ENCODE measurements at regions not wholly inside any gene's neighbourhood (a gene's known extent, or its start where the extent isn't known, plus 50 kb on each side); places are given as distances from the start of the nearest gene placed in this dataset.
"Not testable (repeated sequence)": the region's sequence is repeated elsewhere in the genome, so short reads cannot be mapped to it uniquely, and the experiment has no call there.

DNA sequence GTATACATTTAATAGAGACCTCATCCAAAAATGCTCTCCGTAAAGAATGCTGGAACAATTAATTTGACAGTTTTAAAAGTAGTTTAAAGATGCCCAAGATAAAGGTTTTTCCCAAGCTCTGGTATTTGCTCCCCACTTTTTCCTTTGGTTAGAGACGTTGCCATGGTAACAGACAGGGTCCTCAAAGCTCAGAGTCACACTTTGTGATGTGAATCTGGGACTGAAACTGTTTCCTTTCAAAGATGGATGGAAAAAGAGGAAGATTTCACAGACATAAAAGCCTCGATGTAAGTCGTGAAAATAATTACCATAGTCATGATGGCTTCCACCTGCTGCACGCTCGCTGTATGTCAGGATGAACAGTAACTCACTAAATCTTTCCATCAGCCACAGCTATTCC is 229.5 kb downstream of the MSX2 start:
- DNase-seq, result no peak

DNA sequence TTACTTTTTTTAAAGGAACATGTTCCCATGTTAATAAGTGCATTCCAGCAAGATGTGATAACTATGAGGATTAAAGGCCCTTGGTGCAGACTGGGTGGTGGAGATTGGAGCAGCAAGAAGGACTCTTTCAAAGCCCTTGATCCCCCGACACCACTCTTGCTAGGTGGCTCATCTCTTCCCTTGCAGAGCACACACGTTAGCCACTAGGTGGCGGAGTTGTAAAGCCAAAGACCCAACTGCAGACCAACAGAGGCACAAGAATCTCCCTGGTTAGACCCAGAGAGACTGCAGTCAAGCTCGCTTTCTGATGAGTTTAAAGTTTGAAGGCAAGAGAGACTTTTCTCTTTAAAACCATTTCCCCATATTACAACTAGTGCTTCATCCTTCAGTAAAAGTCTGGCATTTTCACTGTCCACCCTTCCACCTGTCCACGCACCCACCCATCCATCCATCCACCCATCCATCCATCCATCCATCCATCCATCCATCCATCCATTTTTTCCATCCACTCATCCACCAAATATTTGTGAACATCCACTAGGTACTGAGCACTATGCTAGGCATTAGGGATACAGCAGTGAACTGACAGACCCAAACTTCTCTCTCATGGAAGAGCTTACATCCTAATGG is 226.9 kb downstream of the MSX2 start:
- DNase-seq, result peak; percentile 30

DNA sequence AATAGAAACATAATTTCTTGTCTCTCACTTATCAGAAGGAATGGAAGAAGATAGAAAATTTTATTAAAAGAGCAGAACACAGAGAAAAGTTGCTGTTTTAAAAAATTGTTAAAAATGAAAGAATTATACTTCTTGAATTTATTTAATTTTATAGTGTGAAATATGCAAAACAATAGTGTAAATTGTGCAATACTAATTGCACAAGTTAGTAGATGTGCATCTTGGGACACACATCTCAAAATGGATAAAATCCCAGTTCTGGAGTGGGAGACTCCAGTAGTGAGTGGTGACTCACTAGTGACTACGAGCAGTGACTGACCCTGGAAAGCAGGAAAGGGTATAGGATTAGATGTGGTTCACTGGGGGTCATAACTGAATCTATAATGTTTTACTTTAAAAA is 223.2 kb downstream of the MSX2 start:
- DNase-seq, result no peak

DNA sequence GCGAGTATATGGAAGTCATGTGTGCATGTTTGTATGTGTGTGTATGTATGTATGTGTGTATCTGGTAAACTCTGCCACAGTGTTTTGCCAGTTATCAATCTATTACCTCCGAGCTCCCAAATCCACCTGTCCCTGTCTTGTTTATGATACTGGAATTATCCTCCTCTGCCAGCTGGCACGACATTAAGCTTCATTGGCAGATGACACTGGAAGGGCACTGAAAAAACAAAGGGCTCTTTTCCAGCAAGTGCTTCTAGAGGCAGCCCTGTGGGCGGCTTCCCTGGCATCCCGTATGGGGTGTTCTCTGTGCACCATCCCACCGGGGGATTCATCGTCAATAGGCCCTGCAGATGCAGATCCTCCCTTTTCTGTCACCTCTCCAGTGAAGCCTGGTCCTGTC is 221.5 kb downstream of the MSX2 start:
- DNase-seq, result no peak

DNA sequence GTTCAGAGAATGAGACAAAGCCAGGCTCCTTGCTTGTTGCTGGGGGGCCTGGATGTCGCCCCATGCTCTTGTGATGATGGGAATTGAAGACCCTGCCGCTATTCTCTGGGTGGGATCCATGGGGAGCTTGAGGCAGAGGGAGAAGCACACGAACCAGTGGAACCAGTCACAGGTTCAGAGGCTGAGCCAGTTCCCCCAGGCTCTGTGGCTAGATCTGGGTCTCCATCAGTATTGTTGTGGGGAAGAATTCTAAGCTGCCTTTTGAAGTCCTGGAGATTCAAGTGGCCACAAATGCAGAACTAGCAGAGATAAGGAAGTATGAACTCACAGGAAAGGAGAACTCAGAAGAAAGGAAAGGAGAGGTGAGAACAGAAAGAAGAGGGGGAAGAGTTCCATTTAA is 219.4 kb downstream of the MSX2 start:
- no peak for DNase-seq

DNA sequence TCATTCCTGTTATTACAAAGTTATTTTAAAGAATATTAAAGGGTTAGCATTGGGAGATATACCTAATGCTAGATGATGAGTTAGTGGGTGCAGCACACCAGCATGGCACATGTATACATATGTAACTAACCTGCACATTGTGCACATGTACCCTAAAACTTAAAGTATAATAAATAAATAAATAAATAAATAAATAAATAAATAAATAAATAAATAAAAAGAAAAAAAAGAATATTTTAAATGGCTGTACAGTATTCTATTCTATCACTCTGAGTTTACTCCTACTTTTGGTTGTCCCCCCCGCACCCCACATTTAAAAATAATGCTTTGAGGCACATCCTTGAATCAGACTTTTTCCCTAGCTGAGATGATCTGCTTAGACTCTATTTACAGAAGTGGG is 218.6 kb downstream of the MSX2 start:
- not testable (repeated sequence) for DNase-seq

DNA sequence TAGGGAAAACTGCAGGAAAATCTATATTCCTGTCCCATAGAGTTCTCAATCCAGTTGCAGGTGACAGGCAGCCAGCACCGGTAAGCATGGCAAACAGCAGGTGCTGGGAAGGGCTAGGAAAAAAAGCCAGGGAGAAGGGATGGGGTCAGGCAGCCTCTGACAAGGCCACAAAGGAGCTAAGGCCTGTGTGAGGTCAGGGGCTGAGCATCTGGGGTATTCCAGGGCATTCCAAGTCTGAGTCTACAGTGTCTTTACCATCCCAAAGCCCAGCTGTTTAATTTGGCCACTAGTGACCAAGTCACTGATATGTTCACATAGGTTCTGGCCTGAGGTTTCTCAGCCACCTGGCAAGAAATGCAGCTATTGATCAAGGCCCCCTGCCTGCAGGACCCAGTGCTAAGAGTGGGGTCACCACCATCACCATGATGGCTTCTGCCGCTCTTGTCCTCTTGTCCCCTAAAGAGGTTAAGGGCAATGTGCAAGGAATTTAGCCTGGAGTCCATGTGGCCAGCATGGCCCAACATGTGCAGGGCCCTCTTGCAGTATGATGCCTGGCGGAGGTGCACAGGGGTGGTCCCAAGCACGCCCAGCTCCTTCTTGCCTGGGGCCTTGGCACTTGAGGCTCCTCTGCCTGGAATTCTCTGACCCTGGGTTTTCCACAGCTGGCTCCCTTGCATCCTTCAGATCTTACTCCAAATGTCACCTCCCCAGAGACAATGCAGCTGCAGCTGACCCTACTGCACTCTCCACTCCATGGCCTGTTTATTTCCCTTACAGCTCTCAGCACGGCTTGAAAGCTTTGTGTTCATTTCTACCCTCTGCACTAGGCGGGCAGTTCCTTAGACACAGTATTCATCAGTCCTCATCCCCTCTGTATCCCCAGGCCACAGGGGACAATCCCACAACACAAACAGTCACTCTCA is 213.1 kb downstream of the MSX2 start:
- DNase-seq, result no peak

DNA sequence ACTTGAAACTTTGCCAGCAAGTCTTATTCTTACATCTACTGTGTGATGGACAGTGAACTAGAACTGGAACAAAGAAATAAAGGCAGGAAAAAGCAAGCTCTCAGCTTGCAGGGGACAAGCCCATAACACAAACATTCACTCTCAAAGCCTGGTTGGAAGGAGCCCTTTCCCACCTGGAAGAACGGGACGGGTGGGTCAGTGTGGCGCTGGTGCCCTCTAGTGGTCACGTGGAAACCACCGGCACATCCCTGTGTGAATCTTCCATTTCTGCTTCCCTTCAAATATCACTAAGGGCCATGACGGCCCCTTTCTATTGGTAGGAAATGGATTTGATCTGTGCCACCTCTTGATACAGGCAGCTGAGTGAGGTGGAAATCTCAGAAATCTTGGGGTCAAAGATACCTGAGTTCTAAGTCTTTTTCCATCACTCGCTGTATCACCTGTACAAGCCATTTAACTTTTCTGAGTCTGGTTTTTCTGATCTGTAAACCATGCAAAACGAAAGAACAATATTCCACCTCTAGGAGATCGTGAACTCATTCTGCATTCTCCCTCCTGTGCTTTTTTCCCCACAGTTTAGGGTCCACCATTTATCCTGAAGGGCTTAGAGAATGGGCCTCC is 211.6 kb downstream of the MSX2 start:
- no peak for DNase-seq

DNA sequence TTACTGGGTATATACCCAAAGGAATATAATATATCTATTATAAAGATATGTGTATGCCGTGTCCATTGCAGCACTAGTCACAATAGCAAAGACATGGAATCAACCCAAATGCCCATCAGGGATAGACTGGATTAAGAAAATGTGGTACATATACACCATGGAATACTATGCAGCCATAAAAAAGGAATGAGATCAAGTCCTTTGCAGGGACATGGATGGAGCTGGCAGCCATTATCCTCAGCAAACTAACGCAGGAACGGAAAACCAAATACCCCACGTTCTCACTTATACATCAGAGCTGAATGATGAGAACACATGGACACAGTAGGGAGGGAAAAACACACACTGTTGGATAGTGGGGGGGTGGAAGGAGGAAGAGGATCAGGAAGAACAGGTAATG is 206.7 kb downstream of the MSX2 start:
- not testable (repeated sequence) for DNase-seq

DNA sequence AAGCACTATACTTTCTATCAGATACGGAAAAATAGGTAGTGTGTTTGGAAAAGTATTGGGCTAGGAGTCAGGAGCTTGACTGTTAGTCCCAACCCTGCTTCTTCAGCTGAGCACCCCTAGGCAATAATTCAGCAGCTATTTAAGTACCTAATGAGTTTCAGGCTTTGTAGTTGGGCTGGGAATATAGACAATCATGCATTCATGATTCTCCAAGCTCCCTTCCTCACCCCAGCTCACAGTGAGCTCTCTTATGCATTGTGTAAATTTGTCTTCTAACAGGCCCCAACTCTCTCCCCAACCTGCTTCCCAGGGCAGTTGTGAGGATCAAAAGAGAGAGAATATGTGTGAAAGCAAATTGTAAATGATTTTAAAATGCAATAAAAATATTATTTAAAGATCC is 201.2 kb downstream of the MSX2 start:
- DNase-seq, result no peak

DNA sequence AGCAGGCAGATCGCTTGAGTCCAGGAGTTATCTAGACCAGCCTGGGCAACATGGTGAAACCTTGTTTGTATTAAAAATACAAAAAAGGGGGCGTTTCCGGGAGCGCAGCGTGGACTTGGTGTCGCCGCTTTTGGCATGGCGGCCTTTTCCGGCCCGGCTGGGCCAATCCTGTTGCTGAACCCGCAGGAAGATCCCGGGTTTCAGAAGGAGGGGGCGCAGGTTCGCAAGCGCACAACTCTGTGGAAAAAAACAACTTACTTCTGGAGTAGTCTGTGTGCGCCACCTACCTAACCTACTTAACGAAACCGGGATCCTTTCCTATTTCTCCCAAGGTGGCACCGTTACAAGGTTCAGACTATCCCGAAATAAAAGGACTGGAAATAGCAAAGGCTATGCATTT is 198.6 kb downstream of the MSX2 start:
- DNase-seq, result no peak

DNA sequence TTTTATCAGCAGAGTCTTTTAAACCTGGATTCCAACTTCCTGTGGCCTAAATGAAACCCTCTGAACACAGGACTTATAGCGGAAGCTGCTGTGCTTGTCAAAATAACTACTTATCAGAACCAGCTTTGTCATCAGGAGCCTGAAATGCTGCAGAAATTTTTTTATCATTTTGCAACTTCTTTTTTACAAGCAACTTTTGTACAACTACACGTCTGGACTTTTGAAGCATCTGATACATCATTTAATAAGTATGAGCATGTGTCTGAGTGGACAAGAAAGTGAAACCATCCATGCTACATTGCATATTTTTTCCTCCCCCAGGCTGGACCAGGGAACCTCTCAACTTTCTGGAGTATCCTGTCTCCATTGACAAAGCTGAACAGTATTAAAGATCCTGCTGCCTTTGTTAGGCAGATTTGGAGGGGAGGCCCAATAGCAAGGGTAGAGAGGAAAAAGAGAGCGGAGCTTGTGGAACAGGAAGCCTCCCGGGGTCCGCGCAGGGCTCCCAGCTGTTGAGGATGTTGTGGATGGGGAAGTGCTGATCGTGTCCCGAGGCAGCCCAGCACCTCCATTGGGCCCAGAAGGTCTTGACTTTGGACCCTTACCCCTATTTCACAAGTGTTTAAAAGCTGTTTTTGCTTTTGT is 196.6 kb downstream of the MSX2 start:
- DNase-seq, result no peak

DNA sequence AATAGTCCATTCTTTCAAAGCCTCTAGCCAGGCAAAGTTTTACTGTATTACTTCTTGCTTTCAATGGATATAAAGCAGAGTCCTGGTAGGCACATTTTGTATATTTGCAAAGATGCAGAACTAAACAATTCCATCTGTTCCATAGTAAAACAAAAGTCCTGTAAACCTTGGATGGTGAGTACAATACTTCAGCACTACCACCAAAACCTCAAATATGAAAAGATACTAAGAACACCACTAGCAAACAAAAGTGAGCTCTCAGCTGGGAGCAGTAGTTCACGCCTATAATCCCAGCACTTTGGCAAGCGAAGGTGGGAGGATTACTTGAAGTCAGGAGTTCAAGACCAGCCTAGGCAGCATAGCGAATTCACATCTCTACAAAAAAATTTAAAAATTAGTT is 195.0 kb downstream of the MSX2 start:
- DNase-seq, result no peak

DNA sequence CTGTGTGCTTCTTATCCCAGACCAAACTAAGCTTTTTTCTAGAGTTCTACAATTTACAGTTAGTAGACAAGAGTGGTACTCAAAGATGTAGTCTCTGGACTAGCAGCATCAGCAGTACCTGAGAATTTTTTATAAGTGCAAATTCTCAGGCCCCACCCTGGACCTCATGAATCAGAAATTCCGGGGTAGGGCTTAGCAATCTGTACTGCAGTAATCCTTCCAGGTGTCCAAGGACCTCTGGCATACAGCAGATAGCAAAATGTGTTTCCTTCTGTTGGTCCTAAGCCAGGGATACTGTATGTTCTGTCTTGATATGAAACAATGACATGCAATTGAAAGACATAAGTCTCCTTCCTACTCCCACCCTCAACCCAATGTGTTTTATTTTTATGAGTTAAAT is 194.3 kb downstream of the MSX2 start:
- DNase-seq, result no peak

DNA sequence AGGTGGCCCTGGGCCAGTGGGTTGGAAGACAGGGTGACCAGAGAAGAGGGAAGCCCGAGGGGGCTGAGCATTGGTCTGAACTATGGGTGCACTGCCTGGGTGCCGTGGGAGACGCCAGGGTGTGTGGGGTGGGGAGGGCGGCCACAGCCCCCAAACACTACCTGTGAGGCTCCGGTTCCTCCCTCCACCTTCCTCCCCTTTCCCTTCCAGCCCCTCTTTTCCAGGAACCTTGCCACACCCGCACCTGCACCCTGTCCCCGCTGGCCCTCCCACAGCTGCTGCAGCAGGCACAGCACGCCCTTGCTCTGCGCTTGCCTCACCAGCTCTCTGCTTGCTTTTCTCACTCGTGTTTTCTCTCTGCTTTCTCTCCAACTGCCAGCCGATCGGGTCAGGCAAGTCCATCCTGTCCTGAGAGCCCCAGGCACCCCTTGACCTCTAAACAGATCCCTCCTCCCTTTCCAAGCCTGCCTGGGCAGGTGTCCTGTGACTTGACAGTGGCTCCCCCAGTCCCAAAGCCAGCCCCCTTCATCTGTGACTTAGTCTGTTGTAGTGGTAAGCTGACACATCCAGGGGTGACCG is 193.7 kb downstream of the MSX2 start:
- DNase-seq, result no peak

DNA sequence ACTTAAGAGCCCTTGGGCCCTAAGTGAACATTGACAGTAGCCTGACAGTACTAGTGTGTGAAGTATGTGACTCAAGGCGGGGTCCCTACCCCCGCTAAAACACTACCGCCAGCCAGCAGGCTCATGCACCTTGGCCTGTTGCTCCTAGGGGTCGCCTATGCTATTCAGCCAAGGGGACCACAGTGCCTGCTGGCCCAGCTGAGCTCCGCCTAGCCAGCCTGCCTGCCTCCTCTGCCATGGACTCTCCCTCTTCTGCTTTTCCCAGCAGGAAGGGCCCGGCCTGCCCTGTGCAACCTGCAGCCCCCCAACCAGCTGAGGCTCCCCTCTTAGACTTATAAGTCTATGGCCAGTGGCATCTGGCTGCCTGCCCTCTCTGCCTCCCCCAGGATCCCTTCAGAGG is 193.1 kb downstream of the MSX2 start:
- DNase-seq, result not testable (repeated sequence)

DNA sequence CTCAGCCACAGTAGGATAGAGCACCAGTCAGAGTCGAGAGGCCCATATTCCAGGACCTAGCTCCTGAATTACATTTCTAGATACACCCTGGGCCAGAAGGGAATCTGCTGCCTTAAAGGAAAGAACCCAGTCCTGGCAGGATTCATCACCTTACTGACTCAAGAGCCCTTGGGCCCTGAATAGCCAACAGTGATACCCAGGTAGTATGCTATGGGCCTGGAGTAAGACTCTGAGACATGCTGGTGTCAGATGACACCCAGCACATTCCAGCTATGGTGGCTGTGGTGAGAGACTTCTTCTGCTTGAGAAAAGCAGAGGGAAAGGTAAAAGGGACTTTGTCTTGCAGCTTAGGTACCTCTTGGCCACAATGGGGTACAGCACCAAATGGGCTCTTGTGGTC is 192.5 kb downstream of the MSX2 start:
- DNase-seq, result not testable (repeated sequence)

DNA sequence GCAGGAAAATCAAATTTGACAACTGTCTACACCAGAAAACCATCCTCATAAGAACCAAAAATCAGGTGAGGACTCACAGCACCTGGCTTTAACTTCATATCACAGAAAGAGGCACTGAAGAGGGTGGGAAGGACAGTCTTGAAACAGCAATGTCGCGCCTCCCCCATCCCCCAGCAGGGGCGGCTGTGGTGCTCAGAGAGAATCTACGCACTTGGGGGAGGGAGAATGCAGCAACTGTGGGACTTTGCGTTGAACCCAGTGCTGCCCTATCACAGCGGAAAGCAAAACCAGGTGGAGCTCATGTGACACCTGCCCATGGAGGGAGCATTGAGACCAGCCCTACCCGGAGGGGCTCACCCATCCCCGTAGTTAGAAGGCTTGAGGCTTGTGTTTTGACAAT is 191.8 kb downstream of the MSX2 start:
- DNase-seq, result no peak

DNA sequence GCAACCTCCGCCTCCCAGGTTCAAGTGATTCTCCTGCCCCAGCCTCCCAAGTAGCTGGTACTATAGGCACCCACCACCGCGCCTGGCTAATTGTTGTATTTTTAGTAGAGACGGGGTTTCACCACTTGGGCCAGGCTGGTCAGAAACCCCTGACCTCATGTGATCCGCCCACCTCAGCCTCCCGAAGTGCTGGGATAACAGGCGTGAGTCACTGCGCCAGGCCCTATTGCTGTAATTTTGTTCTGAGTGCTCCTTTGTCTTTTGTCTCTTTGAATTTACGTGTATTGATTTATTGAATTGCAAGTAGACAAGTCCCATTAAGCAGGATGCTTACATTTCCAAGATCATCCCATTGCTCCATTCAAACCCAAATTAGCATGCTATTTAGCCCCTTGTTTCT is 186.7 kb downstream of the MSX2 start:
- no peak for DNase-seq

DNA sequence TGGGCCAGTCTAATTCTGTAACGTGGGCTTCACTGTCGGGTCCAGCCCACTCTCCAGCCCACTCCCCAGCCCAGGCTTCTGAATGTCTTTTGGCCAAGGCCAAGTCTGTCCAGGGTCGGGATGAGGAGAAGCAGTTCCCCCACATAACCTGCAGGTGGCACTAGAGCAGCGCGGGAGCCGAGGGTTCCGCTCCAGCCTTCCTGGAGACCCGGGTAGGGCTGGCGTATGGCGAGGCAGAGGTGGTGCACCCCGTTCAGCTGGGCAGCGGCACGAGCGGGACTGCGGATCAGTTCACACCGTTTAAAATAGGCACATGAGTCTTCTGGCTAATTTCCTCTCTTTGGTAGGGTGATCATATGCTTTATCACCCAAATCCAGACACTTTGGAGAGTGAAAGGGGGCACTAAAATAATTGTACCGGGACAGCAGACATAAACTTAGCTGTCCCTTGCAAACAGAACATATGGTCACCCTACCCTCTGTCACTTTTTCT is 185.9 kb downstream of the MSX2 start:
- peak; percentile 19 for DNase-seq

DNA sequence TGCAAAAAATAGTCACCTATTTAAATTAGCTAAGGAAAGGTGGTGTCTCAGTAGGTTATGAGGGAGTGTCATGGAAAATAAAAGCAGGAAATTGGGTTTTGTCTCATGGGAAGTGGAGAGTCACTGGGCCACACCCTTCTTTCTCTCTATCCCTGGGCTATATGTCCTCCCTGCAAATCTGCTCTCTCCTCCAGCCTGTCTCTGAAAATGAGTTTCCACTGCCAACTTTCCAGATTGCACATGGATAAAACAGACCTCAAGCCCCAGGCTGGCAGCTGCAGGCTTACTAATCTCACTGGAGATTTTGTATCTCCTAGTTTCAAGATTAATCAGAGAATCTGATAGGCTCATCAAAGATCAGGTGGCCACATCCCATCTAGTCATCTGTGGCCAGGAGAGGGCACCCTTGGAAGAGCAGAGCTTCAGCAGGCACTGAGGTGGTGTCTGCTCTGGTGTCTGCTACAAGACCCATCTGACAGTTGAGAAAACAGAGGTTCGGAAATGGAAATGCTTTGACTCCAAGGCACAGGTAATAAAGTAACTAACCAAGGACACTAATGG is 178.9 kb downstream of the MSX2 start:
- no peak for DNase-seq

DNA sequence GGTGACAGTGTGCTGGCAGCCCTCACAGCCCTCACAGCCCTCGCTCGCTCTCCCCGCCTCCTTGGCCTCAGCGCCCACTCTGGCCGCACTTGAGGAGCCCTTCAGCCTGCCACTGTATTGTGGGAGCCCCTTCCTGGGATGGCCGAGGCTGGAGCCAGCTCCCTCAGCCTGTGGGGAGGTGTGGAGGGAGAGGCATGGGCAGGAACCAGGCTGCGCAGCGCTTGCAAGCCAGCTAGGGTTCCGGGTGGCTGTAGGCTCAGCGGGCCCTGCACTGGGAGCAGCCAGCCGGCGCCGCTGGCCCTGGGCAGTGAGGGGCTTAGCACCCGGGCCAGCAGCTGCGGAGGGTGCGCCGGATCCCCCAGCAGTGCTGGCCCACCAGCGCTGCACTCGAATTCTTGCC is 177.0 kb downstream of the MSX2 start:
- no peak for DNase-seq

Measured in CD4-positive, alpha-beta T cell treated with Interleukin-15 for 1 hour (primary cell).